ENCODE measurements at regions not wholly inside any gene's neighbourhood (a gene's known extent, or its start where the extent isn't known, plus 50 kb on each side); places are given as distances from the start of the nearest gene placed in this dataset.

GRCh38 chr10:132130286-132131265 lies 56.2 kb upstream of the DPYSL4 start:
- no peaks in the 10 kb centered on the region for H4K20me1 ChIP-seq (ENCODE audit: insufficient read depth, low read length)
- DNase-seq (no peak), ATAC-seq (ENCODE audit: insufficient read depth, low read depth) (no peak)
- no peaks in the 10 kb centered on the region for H3K4me1 ChIP-seq (ENCODE audit: insufficient read depth, low read length)
- no peaks in the 10 kb centered on the region for H3K36me3 ChIP-seq (ENCODE audit: insufficient read depth, low read length)
- H2AFZ ChIP-seq (ENCODE audit: low read depth, low read length), result no peak overlapping the region
- no peaks in the 10 kb centered on the region for H3K27me3 ChIP-seq (ENCODE audit: insufficient read depth, low read length, poor library complexity)
- no peaks in the 10 kb centered on the region for H3K79me2 ChIP-seq (ENCODE audit: insufficient read depth, low read length)
- H3K9ac ChIP-seq (ENCODE audit: low read depth, low read length), result no peak overlapping the region
- TF ChIP-seq EZH2 (IDR thresholded peaks at IDR 0.05; ENCODE audit: borderline replicate concordance, low read depth, low read length, severe bottlenecking) (no peak), CTCF (IDR thresholded peaks at IDR 0.05; ENCODE audit: borderline replicate concordance, extremely low read depth, low read length, poor library complexity, severe bottlenecking) (no peak)
- no peaks in the 10 kb centered on the region for H3K9me3 ChIP-seq (ENCODE audit: insufficient read depth, low read length, severe bottlenecking)
- no peak overlapping the region for H3K27ac ChIP-seq (ENCODE audit: low read length)
- no peak overlapping the region for H3K4me3 ChIP-seq (ENCODE audit: low read depth in 1 of 2, low read length in 2 of 2)
- no peak overlapping the region for H3K4me2 ChIP-seq (ENCODE audit: insufficient read depth, low read length)

- ATAC-seq (ENCODE audit: insufficient read depth, low read depth) (no peak), DNase-seq (no peak)
- H3K4me1 ChIP-seq (ENCODE audit: insufficient read depth, low read length), result no peaks in the 10 kb centered on the region
- no peak overlapping the region for H3K27ac ChIP-seq (ENCODE audit: low read length)
- H3K9me3 ChIP-seq (ENCODE audit: insufficient read depth, low read length, severe bottlenecking), result no peaks in the 10 kb centered on the region
- no peaks in the 10 kb centered on the region for H3K79me2 ChIP-seq (ENCODE audit: insufficient read depth, low read length)
- H3K27me3 ChIP-seq (ENCODE audit: insufficient read depth, low read length, poor library complexity), result no peaks in the 10 kb centered on the region
- H3K4me2 ChIP-seq (ENCODE audit: insufficient read depth, low read length), result no peak overlapping the region
- H3K9ac ChIP-seq (ENCODE audit: low read depth, low read length), result no peak overlapping the region
- no peaks in the 10 kb centered on the region for H4K20me1 ChIP-seq (ENCODE audit: insufficient read depth, low read length)
- no peak overlapping the region for H3K4me3 ChIP-seq (ENCODE audit: low read depth in 1 of 2, low read length in 2 of 2)
- no peak overlapping the region for H2AFZ ChIP-seq (ENCODE audit: low read depth, low read length)
- TF ChIP-seq CTCF (IDR thresholded peaks at IDR 0.05; ENCODE audit: borderline replicate concordance, extremely low read depth, low read length, poor library complexity, severe bottlenecking) (no peak), EZH2 (IDR thresholded peaks at IDR 0.05; ENCODE audit: borderline replicate concordance, low read depth, low read length, severe bottlenecking) (no peak)
- H3K36me3 ChIP-seq (ENCODE audit: insufficient read depth, low read length), result no peaks in the 10 kb centered on the region
Measured at GRCh38 chr10:132131581-132132420, 54.9 kb upstream of the DPYSL4 start.

- 0 out of 3 replicates have a peak, but pooled peaks have one; percentile 24 for ATAC-seq (ENCODE audit: insufficient read depth, low read depth)
- H3K27ac ChIP-seq (ENCODE audit: low read length), result no peak overlapping the region
- no peaks in the 10 kb centered on the region for H3K4me1 ChIP-seq (ENCODE audit: insufficient read depth, low read length)
Measured at GRCh38 chr10:132132421-132132841, 54.3 kb upstream of the DPYSL4 start.

More at GRCh38 chr10:132132421-132132841, 54.3 kb upstream of the DPYSL4 start:
- Histone ChIP-seq H3K9ac (ENCODE audit: low read depth, low read length) (no peak overlapping the region), H3K4me3 (ENCODE audit: low read depth in 1 of 2, low read length in 2 of 2) (no peak overlapping the region), H2AFZ (ENCODE audit: low read depth, low read length) (no peak overlapping the region), H3K27me3 (ENCODE audit: insufficient read depth, low read length, poor library complexity) (no peaks in the 10 kb centered on the region), H3K9me3 (ENCODE audit: insufficient read depth, low read length, severe bottlenecking) (no peaks in the 10 kb centered on the region), H3K36me3 (ENCODE audit: insufficient read depth, low read length) (no peaks in the 10 kb centered on the region), H4K20me1 (ENCODE audit: insufficient read depth, low read length) (no peaks in the 10 kb centered on the region), H3K4me2 (ENCODE audit: insufficient read depth, low read length) (no peak overlapping the region), H3K79me2 (ENCODE audit: insufficient read depth, low read length) (no peaks in the 10 kb centered on the region)
- no peak for TF ChIP-seq EZH2 (IDR thresholded peaks at IDR 0.05; ENCODE audit: borderline replicate concordance, low read depth, low read length, severe bottlenecking)
- TF ChIP-seq CTCF (IDR thresholded peaks at IDR 0.05; ENCODE audit: borderline replicate concordance, extremely low read depth, low read length, poor library complexity, severe bottlenecking), result no peak
- DNase-seq, result no peak

All from DND-41 (cell line).